ENCODE measurements at regions not wholly inside any gene's neighbourhood (a gene's known extent, or its start where the extent isn't known, plus 50 kb on each side); places are given as distances from the start of the nearest gene placed in this dataset.

- peak; percentile 77 for DNase-seq
Observed at GRCh38 chr5:54637654-54638053, 120.1 kb downstream of the SNX18 start.

- DNase-seq: no peak
Observed at GRCh38 chr5:54634089-54634488, 116.5 kb downstream of the SNX18 start.

- no peak for DNase-seq
Observed at GRCh38 chr5:54632131-54632701, 114.7 kb downstream of the SNX18 start.

- no peak for DNase-seq
Observed at GRCh38 chr5:54630738-54631359, 113.3 kb downstream of the SNX18 start.

- no peak for DNase-seq
Observed at GRCh38 chr5:54629115-54629514, 111.6 kb downstream of the SNX18 start.

GRCh38 chr5:54628050-54628449, 110.5 kb downstream of the SNX18 start:
- no peak for DNase-seq

- no peak for DNase-seq
Observed at GRCh38 chr5:54626407-54626806, 108.8 kb downstream of the SNX18 start.

- DNase-seq: no peak
Observed at GRCh38 chr5:54624805-54625568, 107.4 kb downstream of the SNX18 start.

GRCh38 chr5:54621709-54622108, 104.2 kb downstream of the SNX18 start:
- DNase-seq: no peak

GRCh38 chr5:54621048-54621447, 103.5 kb downstream of the SNX18 start:
- DNase-seq: no peak

GRCh38 chr5:54620141-54620933, 102.8 kb downstream of the SNX18 start:
- DNase-seq: no peak

GRCh38 chr5:54619731-54620130, 102.2 kb downstream of the SNX18 start:
- no peak for DNase-seq

- DNase-seq: no peak
Observed at GRCh38 chr5:54616518-54617220, 99.1 kb downstream of the SNX18 start.

GRCh38 chr5:54616031-54616430, 98.5 kb downstream of the SNX18 start:
- DNase-seq: no peak

- no peak for DNase-seq
Observed at GRCh38 chr5:54615381-54615780, 97.8 kb downstream of the SNX18 start.

- no peak for DNase-seq
Observed at GRCh38 chr5:54612711-54613110, 95.2 kb downstream of the SNX18 start.

GRCh38 chr5:54611290-54611951, 93.9 kb downstream of the SNX18 start:
- DNase-seq: no peak

GRCh38 chr5:54610197-54610944, 92.8 kb downstream of the SNX18 start:
- no peak for DNase-seq

GRCh38 chr5:54608423-54609085, 91.0 kb downstream of the SNX18 start:
- DNase-seq: no peak

GRCh38 chr5:54607006-54607405, 89.4 kb downstream of the SNX18 start:
- DNase-seq: no peak

GRCh38 chr5:54603372-54603771, 85.8 kb downstream of the SNX18 start:
- DNase-seq: peak; percentile 60

All from hindlimb muscle (tissue), 1 donor.